Activated CD4-positive, alpha-beta T cell treated with anti-CD3 and anti-CD28 coated beads, Interleukin-2, amount 10 ng/mL, durations not matched to agents 7 days and 5 days (primary cell): ENCODE measurements at regions not wholly inside any gene's neighbourhood (a gene's known extent, or its start where the extent isn't known, plus 50 kb on each side); places are given as distances from the start of the nearest gene placed in this dataset.

ENCODE experiments used
- CTCF ChIA-PET: fragments of 350-600 bp; sonication (Branson Sonifier 250); formaldehyde crosslinking; loops from one replicate; lab custom pipeline; 2021; ENCODE audit warnings: antibody characterized with exemption; lab: Charles Lee
- POLR2A ChIA-PET: fragments of 350-600 bp; sonication (Branson Sonifier 250); formaldehyde crosslinking; loops from one replicate; lab custom pipeline; 2021; ENCODE audit warnings: antibody characterized with exemption; lab: Charles Lee
- DNase-seq: peaks from one replicate; pipeline ENCODE4 v3.0.0-alpha.2; 2020
- H3K27ac Mint-ChIP-seq: one replicate; pipeline ENCODE4 v1.8.0; 2021; ENCODE audit warnings: mild to moderate bottlenecking, moderate library complexity, mixed read lengths
- H3K27me3 Mint-ChIP-seq: one replicate; pipeline ENCODE4 v1.8.0; 2021; ENCODE audit warnings: mixed read lengths
- H3K36me3 Mint-ChIP-seq: one replicate; pipeline ENCODE4 v1.8.0; 2021; ENCODE audit warnings: low read depth, mixed read lengths
- H3K4me1 Mint-ChIP-seq: one replicate; pipeline ENCODE4 v1.8.0; 2021; ENCODE audit warnings: mixed read lengths
- H3K4me3 Mint-ChIP-seq: one replicate; pipeline ENCODE4 v1.8.0; 2021; ENCODE audit warnings: mild to moderate bottlenecking, moderate library complexity, mixed read lengths
- H3K9me3 Mint-ChIP-seq: one replicate; pipeline ENCODE4 v1.8.0; 2021; ENCODE audit warnings: mixed read lengths

- peaks cover 15% of the 10 kb centered on the region for H3K4me1 Mint-ChIP-seq
- H3K27ac Mint-ChIP-seq: no peak overlapping the region
- ChIA-PET CTCF (interaction anchor here (1.1 to 1.9 kb wide), 4 partner anchors 11 to 79 kb away, joined by 3 to 10 read pairs (median 6); no protein-coding TSS in a partner anchor), POLR2A (interaction anchor here (1.0 kb wide), 1 partner anchor 1088 kb away, joined by 3 read pairs; the partner anchor contains the start of gene ID2)
- no peaks in the 10 kb centered on the region for H3K36me3 Mint-ChIP-seq
- no peak for DNase-seq
- peaks cover 1% of the 10 kb centered on the region for H3K9me3 Mint-ChIP-seq
- no peak overlapping the region for H3K4me3 Mint-ChIP-seq
- no peaks in the 10 kb centered on the region for H3K27me3 Mint-ChIP-seq
These were observed 677.0 kb downstream of the RNF144A start for GRCh38 chr2:7594211-7594610.

DNA sequence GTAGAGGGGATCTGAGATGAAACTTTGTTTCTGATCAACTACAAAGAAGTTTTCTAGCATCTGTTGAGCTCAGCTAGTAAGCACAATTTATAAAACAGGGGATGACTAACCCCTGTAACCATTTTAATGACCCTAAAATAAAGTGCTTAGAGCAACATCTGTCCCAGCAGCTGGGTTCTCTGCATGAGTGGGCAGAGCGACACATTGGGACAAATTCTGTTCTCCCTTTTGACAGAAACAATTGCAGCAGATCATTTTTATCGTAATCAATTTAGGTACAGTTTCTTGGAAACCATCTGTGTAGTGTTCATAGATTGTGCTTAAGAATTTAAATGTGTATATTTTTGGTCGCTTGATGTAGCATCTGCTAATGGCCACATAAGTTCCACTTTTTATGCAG, 678.0 kb downstream of the RNF144A start:
- no peak for DNase-seq
- Mint-ChIP-seq H3K4me1 (peaks cover 15% of the 10 kb centered on the region), H3K36me3 (no peaks in the 10 kb centered on the region), H3K9me3 (peaks cover 8% of the 10 kb centered on the region), H3K27ac (no peak overlapping the region), H3K27me3 (no peaks in the 10 kb centered on the region), H3K4me3 (no peak overlapping the region)
- POLR2A ChIA-PET: interaction anchor here (0.7 kb wide), 1 partner anchor 868 kb away, joined by 3 read pairs; no protein-coding TSS in a partner anchor
- CTCF ChIA-PET: interaction anchor here (1.1 to 1.9 kb wide), 4 partner anchors 10 to 78 kb away, joined by 3 to 10 read pairs (median 6); no protein-coding TSS in a partner anchor

DNA sequence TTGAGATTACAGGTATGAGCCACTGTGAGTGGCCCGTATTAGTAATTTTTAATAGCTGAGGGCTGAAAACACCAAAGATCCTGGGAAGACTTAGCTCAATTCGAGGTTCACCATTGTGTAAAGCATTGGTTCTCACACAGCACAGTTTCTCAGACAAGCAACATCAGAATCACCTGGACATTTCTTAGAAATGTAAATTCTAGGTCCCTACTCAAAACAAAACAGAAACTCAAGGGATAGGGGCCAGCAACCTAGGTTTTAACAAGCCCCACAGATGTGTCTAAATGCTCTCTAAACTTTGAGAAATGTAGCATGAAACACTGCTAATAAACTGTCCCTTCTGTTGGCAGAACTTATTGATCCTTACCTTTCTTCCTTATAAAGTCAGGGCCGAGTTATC, 681.2 kb downstream of the RNF144A start:
- Mint-ChIP-seq H3K9me3 (peaks cover 18% of the 10 kb centered on the region), H3K4me3 (no peak overlapping the region), H3K4me1 (peaks cover 14% of the 10 kb centered on the region), H3K27me3 (no peaks in the 10 kb centered on the region), H3K27ac (no peak overlapping the region), H3K36me3 (no peaks in the 10 kb centered on the region)
- DNase-seq: no peak
- ChIA-PET CTCF (interaction anchor here (1.0 to 1.6 kb wide), 5 partner anchors 8 to 169 kb away, joined by 3 to 5 read pairs (median 4); no protein-coding TSS in a partner anchor), POLR2A (interaction anchor here (0.7 kb wide), 1 partner anchor 29 kb away, joined by 3 read pairs; no protein-coding TSS in a partner anchor)

DNA sequence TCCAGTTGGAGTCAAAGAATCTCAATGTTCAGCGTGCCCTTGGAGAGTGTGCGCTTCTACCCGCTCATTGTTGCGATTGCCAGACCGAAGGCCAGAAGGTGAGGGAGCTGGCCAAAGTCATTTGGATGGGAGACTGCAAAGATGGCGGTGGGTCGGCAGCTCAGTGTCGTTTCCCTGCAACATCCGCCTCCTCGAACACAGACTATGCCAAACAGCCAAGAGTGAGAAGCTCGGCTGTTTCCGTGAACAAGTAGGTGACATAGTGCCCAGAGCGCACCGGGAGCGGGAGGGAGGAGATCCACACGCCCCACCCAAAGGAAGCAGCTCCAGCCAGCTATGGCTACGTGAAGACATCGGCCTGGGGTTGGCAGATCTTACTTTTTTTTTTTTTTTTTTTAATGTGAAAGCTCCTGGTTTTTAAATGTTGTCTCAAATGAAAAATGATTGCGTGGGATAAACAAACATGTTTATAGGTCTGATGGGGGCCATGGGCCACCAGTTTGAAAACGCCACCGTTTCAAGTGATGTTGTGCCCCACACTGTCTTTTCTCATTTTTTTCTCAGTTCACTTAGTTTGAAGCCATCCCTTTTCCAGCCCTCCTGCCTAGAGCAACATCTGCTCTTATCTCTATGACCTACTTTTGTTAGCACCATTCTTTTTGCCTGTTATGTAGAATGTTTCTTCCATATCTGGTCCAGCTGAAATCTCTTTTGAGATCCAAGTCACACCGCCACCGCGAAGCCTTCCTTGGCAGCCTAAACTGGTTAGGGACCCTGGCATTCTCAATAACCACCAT, 682.4 kb downstream of the RNF144A start:
- Mint-ChIP-seq H3K9me3 (peaks cover 18% of the 10 kb centered on the region), H3K4me3 (no peak overlapping the region), H3K36me3 (no peaks in the 10 kb centered on the region), H3K27ac (no peak overlapping the region), H3K27me3 (no peaks in the 10 kb centered on the region), H3K4me1 (peaks cover 14% of the 10 kb centered on the region)
- ChIA-PET POLR2A (no interaction called here), CTCF (interaction anchor here (0.6 to 1.6 kb wide), 6 partner anchors 9 to 170 kb away, joined by 3 to 5 read pairs (median 4); no protein-coding TSS in a partner anchor)
- no peak for DNase-seq

DNA sequence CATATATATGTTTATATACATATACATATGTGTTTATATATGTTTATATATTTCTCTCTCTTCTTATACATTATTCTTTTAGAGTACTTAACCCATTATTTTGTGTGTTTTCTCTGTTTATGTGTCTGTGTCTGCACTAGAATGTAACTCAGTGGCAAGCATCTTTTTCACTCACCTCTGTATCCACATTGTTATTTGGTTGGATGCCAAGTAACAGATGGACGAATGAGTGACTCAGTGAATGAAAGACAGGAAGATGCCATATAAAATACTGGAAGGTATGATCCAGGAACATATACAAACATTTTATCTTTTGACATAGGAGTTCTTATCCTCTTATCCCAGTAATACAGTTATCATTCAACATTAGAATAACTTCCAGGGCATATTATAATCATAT, 684.8 kb downstream of the RNF144A start:
- no peak overlapping the region for H3K4me3 Mint-ChIP-seq
- POLR2A ChIA-PET: no interaction called here
- no peak for DNase-seq
- H3K9me3 Mint-ChIP-seq: peaks cover 18% of the 10 kb centered on the region
- no peak overlapping the region for H3K27ac Mint-ChIP-seq
- peaks cover 14% of the 10 kb centered on the region for H3K4me1 Mint-ChIP-seq
- CTCF ChIA-PET: no interaction called here
- no peaks in the 10 kb centered on the region for H3K27me3 Mint-ChIP-seq
- H3K36me3 Mint-ChIP-seq: no peaks in the 10 kb centered on the region

DNA sequence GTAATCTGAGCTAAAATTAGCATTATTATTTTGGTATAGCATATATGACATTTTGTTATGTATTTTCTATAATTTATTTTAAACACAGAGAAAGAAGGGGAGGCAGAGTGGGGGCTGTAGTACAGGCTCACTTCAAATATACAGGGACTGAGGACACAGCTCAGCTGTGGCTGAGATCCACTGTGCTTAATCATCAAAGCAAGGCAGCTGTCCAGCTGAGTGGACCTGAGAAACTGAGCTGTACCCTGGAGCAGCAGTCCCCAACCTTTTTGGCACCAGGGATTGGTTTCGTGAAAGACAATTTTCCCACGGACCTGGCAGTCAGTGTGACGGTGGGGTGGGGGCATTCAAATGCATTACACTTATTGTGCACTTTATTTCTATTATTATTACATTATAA, 687.2 kb downstream of the RNF144A start:
- POLR2A ChIA-PET: no interaction called here
- H3K27ac Mint-ChIP-seq: no peak overlapping the region
- H3K27me3 Mint-ChIP-seq: no peaks in the 10 kb centered on the region
- no peak overlapping the region for H3K4me3 Mint-ChIP-seq
- CTCF ChIA-PET: interaction anchor here (1.9 kb wide), 1 partner anchor 10 kb away, joined by 5 read pairs; no protein-coding TSS in a partner anchor
- DNase-seq: no peak
- no peaks in the 10 kb centered on the region for H3K36me3 Mint-ChIP-seq
- H3K4me1 Mint-ChIP-seq: peaks cover 6% of the 10 kb centered on the region
- peaks cover 16% of the 10 kb centered on the region for H3K9me3 Mint-ChIP-seq

- POLR2A ChIA-PET: no interaction called here
- Mint-ChIP-seq H3K36me3 (no peaks in the 10 kb centered on the region), H3K4me3 (no peak overlapping the region), H3K9me3 (no peaks in the 10 kb centered on the region), H3K4me1 (peaks cover 32% of the 10 kb centered on the region), H3K27me3 (no peaks in the 10 kb centered on the region), H3K27ac (no peak overlapping the region)
- CTCF ChIA-PET: interaction anchor here (0.8 to 1.8 kb wide), 4 partner anchors 13 to 33 kb away, joined by 3 to 10 read pairs (median 4); no protein-coding TSS in a partner anchor
- DNase-seq: no peak
These were observed 690.4 kb downstream of the RNF144A start for GRCh38 chr2:7607441-7608173.

DNA sequence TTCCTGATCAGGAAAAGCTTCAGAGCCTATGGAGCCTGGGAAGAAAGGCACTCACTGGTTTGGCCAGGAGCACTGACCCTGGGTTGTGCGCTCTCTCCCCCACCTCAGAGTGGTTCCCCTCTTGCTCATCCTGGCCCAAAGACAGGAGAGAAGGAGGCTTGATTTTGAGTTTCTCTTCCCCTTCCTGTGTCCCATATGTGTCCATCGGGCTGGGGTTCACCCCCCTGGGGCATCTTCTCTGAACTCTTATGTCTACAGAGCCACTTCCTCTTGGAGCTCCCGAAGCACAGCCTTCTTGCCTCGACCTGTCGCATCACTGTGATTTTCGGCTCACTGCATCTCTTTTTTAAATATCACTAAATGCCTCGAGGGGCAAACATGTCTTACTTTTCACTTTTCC, 692.3 kb downstream of the RNF144A start:
- peaks cover under 1% of the 10 kb centered on the region for H3K9me3 Mint-ChIP-seq
- ChIA-PET POLR2A (no interaction called here), CTCF (interaction anchor here (1.3 to 1.6 kb wide), 3 partner anchors 12 to 139 kb away, joined by 3 to 4 read pairs (median 4); no protein-coding TSS in a partner anchor)
- H3K4me1 Mint-ChIP-seq: peaks cover 32% of the 10 kb centered on the region
- H3K36me3 Mint-ChIP-seq: no peaks in the 10 kb centered on the region
- H3K27ac Mint-ChIP-seq: peak overlapping the region; percentile 72
- no peak overlapping the region for H3K4me3 Mint-ChIP-seq
- no peak for DNase-seq
- H3K27me3 Mint-ChIP-seq: no peaks in the 10 kb centered on the region

- CTCF ChIA-PET: interaction anchor here (1.3 to 1.6 kb wide), 3 partner anchors 11 to 139 kb away, joined by 3 to 4 read pairs (median 4); no protein-coding TSS in a partner anchor
- DNase-seq: no peak
- peaks cover 32% of the 10 kb centered on the region for H3K4me1 Mint-ChIP-seq
- no peak overlapping the region for H3K4me3 Mint-ChIP-seq
- peaks cover 2% of the 10 kb centered on the region for H3K9me3 Mint-ChIP-seq
- H3K27me3 Mint-ChIP-seq: no peaks in the 10 kb centered on the region
- peak overlapping the region; percentile 72 for H3K27ac Mint-ChIP-seq
- H3K36me3 Mint-ChIP-seq: no peaks in the 10 kb centered on the region
- POLR2A ChIA-PET: no interaction called here
These were observed 692.8 kb downstream of the RNF144A start for GRCh38 chr2:7609974-7610373.

GRCh38 chr2:7611750-7612149, 694.5 kb downstream of the RNF144A start:
- no peaks in the 10 kb centered on the region for H3K27me3 Mint-ChIP-seq
- H3K27ac Mint-ChIP-seq: peak overlapping the region; percentile 70
- H3K4me1 Mint-ChIP-seq: peaks cover 32% of the 10 kb centered on the region
- ChIA-PET CTCF (no interaction called here), POLR2A (no interaction called here)
- peaks cover 2% of the 10 kb centered on the region for H3K9me3 Mint-ChIP-seq
- DNase-seq: no peak
- H3K4me3 Mint-ChIP-seq: no peak overlapping the region
- H3K36me3 Mint-ChIP-seq: no peaks in the 10 kb centered on the region

GRCh38 chr2:7612969-7613368, 695.8 kb downstream of the RNF144A start:
- Mint-ChIP-seq H3K4me3 (no peak overlapping the region), H3K27ac (no peak overlapping the region), H3K36me3 (no peaks in the 10 kb centered on the region), H3K9me3 (peaks cover 2% of the 10 kb centered on the region), H3K27me3 (no peaks in the 10 kb centered on the region), H3K4me1 (peaks cover 29% of the 10 kb centered on the region)
- ChIA-PET CTCF (interaction anchor here (1.1 to 1.5 kb wide), 2 partner anchors 11 to 12 kb away, joined by 3 to 5 read pairs; no protein-coding TSS in a partner anchor), POLR2A (no interaction called here)
- DNase-seq: no peak

DNA sequence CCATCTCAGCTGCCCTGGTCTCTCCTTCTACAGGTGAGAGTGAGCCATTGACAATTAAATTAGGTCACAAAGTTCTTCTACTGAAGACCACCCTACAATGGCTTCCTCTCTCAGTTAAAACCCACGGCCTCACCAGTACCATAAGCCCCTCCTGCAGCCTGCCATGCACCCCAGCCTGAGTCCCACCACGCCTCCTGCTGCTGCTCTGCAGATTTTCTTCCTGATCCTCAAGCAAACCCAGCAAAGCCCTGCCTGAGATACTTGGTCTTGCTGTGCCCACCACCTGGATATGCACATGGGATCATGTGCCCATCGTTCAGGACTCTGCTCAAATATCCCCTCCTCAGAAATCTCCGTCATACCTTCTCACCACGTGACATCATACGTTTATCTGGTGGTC, 696.6 kb downstream of the RNF144A start:
- Mint-ChIP-seq H3K36me3 (no peaks in the 10 kb centered on the region), H3K9me3 (peaks cover 2% of the 10 kb centered on the region), H3K27me3 (no peaks in the 10 kb centered on the region), H3K4me1 (peaks cover 26% of the 10 kb centered on the region), H3K4me3 (no peak overlapping the region), H3K27ac (no peak overlapping the region)
- CTCF ChIA-PET: interaction anchor here (1.1 to 1.5 kb wide), 2 partner anchors 10 to 11 kb away, joined by 3 to 5 read pairs; no protein-coding TSS in a partner anchor
- no peak for DNase-seq
- POLR2A ChIA-PET: no interaction called here
